WERI-Rb-1 (cell line): ENCODE measurements at regions not wholly inside any gene's neighbourhood (a gene's known extent, or its start where the extent isn't known, plus 50 kb on each side); places are given as distances from the start of the nearest gene placed in this dataset.

Experiments
- DNase-seq: peaks from one replicate; pipeline ENCODE4 v3.0.0-alpha.2; 2020
- H3K27ac ChIP-seq: fragments of 250-450 bp; sonication (Bioruptor Pico); 2 replicates; pipeline ENCODE4 v1.5.1; 2020; ENCODE audit warnings: mild to moderate bottlenecking, moderate library complexity
- H3K27me3 ChIP-seq: fragments of 250-450 bp; sonication (Bioruptor Pico); 2 replicates; pipeline ENCODE4 v1.5.1; 2021; ENCODE audit warnings: mild to moderate bottlenecking, low read depth, moderate library complexity; ENCODE audit not compliant: insufficient read depth, severe bottlenecking
- H3K36me3 ChIP-seq: fragments of 250-450 bp; sonication (Bioruptor Pico); 2 replicates; pipeline ENCODE4 v1.5.1; 2020; ENCODE audit warnings: mild to moderate bottlenecking, moderate library complexity
- H3K4me3 ChIP-seq: 2 replicates; pipeline ENCODE4 v1.5.1; 2011; ENCODE audit warnings: low read depth, mild to moderate bottlenecking, control low read depth, low read length
- H3K9me3 ChIP-seq: fragments of 250-450 bp; sonication (Bioruptor Pico); 2 replicates; pipeline ENCODE4 v1.5.1; 2021; ENCODE audit warnings: mild to moderate bottlenecking, moderate library complexity; ENCODE audit not compliant: severe bottlenecking
- TF ChIP-seq, protein P1 (sequence below): IDR thresholded peaks from 2 replicates; pipeline ENCODE4 v1.5.1; 2011; ENCODE audit warnings: low read depth, mild to moderate bottlenecking, control low read depth, inconsistent platforms, low read length

DNA sequence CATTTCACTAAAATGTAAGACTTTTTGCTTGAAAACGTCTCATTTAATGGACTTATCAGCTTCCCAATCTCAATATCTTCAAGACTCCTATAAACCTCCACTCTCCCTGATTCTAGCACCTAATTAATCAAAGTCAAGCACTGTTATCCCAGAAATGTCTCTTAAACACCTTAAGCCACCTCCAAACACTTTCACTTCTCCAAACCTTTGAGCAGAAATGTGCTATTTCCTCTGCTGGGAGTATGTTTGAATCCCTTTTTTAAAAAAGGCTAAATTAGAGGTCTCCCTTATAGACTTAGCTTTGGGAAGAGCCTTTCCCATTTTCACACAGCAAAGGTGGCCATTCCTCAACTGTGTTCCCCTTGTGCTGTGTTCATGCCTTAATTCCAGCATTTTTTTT is 146.2 kb upstream of the SYN3 start:
- H3K27me3 ChIP-seq: peaks cover 20% of the 10 kb centered on the region
- H3K9me3 ChIP-seq: no peaks in the 10 kb centered on the region
- no peaks in the 10 kb centered on the region for H3K36me3 ChIP-seq
- no peak for DNase-seq
- TF ChIP-seq, protein P1, sequence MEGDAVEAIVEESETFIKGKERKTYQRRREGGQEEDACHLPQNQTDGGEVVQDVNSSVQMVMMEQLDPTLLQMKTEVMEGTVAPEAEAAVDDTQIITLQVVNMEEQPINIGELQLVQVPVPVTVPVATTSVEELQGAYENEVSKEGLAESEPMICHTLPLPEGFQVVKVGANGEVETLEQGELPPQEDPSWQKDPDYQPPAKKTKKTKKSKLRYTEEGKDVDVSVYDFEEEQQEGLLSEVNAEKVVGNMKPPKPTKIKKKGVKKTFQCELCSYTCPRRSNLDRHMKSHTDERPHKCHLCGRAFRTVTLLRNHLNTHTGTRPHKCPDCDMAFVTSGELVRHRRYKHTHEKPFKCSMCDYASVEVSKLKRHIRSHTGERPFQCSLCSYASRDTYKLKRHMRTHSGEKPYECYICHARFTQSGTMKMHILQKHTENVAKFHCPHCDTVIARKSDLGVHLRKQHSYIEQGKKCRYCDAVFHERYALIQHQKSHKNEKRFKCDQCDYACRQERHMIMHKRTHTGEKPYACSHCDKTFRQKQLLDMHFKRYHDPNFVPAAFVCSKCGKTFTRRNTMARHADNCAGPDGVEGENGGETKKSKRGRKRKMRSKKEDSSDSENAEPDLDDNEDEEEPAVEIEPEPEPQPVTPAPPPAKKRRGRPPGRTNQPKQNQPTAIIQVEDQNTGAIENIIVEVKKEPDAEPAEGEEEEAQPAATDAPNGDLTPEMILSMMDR: no peak
- H3K27ac ChIP-seq: no peak overlapping the region
- H3K4me3 ChIP-seq: no peak overlapping the region

DNA sequence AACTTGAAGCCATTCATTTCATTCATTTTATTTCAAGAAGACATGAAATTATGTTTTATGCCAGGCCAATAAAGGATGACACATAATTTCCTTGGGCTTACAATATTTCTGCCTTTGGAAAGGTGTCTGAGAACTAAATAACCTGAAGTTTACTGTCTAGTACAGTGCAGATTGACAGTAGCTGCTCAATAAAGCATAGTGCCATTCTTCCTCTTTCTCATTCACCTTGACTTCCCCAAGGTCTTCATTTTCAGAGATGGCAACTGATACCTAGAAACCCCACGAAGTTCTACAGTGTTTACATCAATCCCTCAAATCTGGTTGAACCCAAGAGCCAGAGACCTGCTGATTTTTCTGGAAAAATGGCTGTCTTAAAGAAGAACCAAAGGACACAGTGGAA is 144.3 kb upstream of the SYN3 start:
- Histone ChIP-seq H3K4me3 (no peak overlapping the region), H3K27ac (no peak overlapping the region), H3K36me3 (no peaks in the 10 kb centered on the region), H3K27me3 (peaks cover 20% of the 10 kb centered on the region), H3K9me3 (no peaks in the 10 kb centered on the region)
- no peak for DNase-seq
- TF ChIP-seq, protein P1: no peak

DNA sequence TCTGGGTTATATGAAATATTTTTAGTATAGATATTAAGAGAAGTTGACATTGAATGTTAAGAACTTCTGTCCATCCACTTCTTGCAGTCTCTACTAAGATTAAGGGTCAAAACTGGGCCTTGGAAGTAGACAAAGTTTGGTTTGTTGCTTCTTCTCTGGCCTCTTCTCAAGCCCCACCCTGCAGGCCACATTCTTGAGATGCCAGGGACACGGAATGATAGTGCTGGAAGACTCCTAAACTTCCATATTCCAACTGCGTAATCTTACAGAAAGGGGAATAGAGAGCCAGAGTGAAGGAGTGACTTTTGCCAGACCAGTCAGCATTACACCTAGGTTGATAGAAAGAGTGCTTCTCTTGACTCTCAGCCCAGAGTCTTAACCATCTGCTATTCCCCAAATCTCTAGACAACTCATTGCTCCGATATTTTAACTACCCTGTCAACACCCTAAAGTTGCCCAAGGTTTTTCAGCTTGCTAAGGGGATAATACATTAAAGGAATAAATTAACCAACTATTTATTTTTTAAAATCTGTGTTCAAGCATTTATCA is 136.4 kb upstream of the SYN3 start:
- no peak overlapping the region for H3K27ac ChIP-seq

DNA sequence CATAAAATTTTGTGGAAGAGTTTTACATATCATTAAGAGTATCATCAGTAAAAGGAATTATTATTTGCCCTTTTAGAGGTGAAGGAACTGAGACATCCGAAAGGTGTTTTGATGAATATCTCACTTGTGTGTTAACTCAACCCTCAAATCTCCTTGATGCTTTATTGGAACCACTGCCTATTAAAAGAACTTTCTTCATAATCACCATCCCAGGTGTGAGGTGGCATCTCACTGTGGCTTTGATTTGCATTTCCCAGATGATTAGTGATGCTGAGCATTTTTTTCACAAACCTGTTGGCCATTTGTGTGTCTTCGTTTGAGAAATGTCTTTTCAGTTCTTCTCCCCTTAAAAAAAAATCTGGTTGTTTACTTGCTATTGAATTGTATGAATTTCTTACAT is 134.0 kb upstream of the SYN3 start:
- TF ChIP-seq, protein P1: no peak
- Histone ChIP-seq H3K9me3 (no peaks in the 10 kb centered on the region), H3K27ac (no peak overlapping the region), H3K27me3 (no peaks in the 10 kb centered on the region), H3K4me3 (no peak overlapping the region), H3K36me3 (no peaks in the 10 kb centered on the region)
- no peak for DNase-seq

More for the DNA sequence above, 136.4 kb upstream of the SYN3 start:
- no peaks in the 10 kb centered on the region for H3K9me3 ChIP-seq
- DNase-seq: no peak
- no peaks in the 10 kb centered on the region for H3K36me3 ChIP-seq
- H3K4me3 ChIP-seq: no peak overlapping the region
- TF ChIP-seq, protein P1: no peak
- H3K27me3 ChIP-seq: no peaks in the 10 kb centered on the region

DNA sequence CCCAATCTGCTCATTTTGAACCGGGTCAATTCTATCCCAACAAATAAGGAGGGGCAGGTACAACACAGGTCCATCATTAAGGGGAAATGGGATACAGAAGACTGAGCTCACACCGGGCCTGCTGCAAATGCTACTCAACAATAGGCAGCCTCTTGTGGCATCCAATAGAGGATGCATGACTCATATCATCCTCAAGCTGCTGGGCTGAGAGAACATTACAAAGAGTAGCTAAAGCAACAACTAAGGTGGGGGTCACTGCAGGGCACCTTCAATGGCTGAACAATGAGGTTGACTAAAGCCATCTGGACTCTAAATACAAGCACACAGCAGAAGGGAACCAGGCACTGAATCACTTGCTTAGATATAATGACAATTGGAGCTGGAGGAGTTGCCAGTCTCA is 130.1 kb upstream of the SYN3 start:
- Histone ChIP-seq H3K27ac (no peak overlapping the region), H3K4me3 (no peak overlapping the region), H3K27me3 (no peaks in the 10 kb centered on the region), H3K36me3 (no peaks in the 10 kb centered on the region), H3K9me3 (no peaks in the 10 kb centered on the region)
- no peak for DNase-seq
- TF ChIP-seq, protein P1: no peak

DNA sequence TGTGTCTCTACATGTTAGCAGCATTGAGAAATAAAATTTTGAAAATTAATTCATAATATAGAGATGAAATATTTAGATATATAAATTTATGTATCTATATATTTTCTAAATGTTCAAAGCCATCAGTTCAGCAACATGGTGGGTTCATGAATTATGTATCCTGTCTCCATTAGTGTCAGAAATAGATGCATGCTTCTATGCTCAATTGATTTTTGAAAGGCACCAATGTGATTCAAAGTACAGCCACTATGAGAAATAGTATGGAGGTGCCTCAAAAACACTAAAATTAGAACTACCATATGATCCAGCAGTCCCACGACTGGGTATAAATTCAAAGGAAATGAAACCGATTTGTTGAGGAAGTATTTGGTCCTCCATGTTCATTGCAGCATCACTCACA is 128.6 kb upstream of the SYN3 start:
- DNase-seq: no peak
- Histone ChIP-seq H3K36me3 (no peaks in the 10 kb centered on the region), H3K9me3 (peaks cover 8% of the 10 kb centered on the region), H3K27me3 (no peaks in the 10 kb centered on the region), H3K4me3 (no peak overlapping the region), H3K27ac (no peak overlapping the region)
- TF ChIP-seq, protein P1: no peak
